GM20000 (cell line): ENCODE measurements at regions not wholly inside any gene's neighbourhood (a gene's known extent, or its start where the extent isn't known, plus 50 kb on each side); places are given as distances from the start of the nearest gene placed in this dataset.
"Not testable (repeated sequence)": the region's sequence is repeated elsewhere in the genome, so short reads cannot be mapped to it uniquely, and the experiment has no call there.

Source experiments
- DNase-seq: peaks from one replicate; pipeline ENCODE4 v3.0.0; 2012; ENCODE audit warnings: low spot score
- CTCF ChIP-seq: IDR thresholded peaks from 2 replicates; pipeline ENCODE4 v1.5.1; 2012; ENCODE audit warnings: mild to moderate bottlenecking, control low read depth; ENCODE audit errors: extremely low read depth, missing control alignments

GRCh38 chr12:125549836-125550235, 484.6 kb downstream of the AACS start:
- TF ChIP-seq CTCF = peak; percentile 59
- DNase-seq = no peak

DNA sequence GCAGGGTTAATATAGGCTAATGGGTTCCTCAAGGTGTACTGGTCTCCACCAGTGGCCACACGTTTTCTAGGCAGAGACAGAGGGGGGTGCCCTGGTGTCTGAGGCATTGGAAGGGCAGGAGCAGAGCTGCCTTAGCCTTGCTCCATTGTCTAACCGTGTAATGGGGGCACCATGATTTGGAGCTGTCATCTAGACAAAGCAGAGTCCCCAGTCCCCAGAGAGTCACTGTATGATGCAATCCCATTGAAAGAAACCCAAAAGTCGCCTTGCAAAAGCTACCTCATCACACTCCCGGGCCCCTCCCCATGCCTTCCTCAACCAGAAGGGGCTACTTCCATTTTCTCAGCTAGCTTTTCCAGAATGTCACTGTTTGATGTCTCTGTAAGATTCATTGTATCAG, 487.1 kb downstream of the AACS start:
- no peak for TF ChIP-seq CTCF
- DNase-seq = no peak

GRCh38 chr12:125561008-125561407, 495.8 kb downstream of the AACS start:
- not testable (repeated sequence) for DNase-seq

- TF ChIP-seq CTCF = no peak
- DNase-seq = no peak
Measured at GRCh38 chr12:125564753-125565152, 499.5 kb downstream of the AACS start.

DNA sequence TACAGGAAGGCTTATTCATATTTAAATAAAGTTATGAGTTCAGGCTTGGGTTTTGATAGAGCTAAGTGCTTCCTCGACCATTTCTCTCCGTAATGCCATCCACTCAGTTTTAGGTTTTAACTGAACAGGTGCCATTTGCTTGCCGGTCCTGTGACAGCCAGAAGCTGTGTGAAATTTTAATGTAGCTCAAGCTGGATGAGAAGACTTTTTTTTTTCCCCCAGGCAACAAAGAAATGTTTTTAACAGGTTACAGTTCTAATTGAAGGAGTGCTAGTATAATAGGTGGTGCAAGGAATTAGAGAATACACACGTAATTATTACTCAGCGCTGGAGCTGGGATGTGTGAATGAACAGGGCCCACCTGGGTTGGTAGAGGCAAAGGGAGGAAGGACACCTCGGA, 502.3 kb downstream of the AACS start:
- DNase-seq = no peak
- no peak for TF ChIP-seq CTCF

GRCh38 chr12:125568306-125568705, 503.1 kb downstream of the AACS start:
- no peak for TF ChIP-seq CTCF
- DNase-seq = no peak

- no peak for TF ChIP-seq CTCF
- DNase-seq = no peak
Measured at GRCh38 chr12:125573271-125573670, 508.0 kb downstream of the AACS start.

GRCh38 chr12:125577334-125577733, 512.1 kb downstream of the AACS start:
- TF ChIP-seq CTCF = no peak
- no peak for DNase-seq
